ENCODE measurements at regions not wholly inside any gene's neighbourhood (a gene's known extent, or its start where the extent isn't known, plus 50 kb on each side); places are given as distances from the start of the nearest gene placed in this dataset.
"Not testable (repeated sequence)": the region's sequence is repeated elsewhere in the genome, so short reads cannot be mapped to it uniquely, and the experiment has no call there.

DNA sequence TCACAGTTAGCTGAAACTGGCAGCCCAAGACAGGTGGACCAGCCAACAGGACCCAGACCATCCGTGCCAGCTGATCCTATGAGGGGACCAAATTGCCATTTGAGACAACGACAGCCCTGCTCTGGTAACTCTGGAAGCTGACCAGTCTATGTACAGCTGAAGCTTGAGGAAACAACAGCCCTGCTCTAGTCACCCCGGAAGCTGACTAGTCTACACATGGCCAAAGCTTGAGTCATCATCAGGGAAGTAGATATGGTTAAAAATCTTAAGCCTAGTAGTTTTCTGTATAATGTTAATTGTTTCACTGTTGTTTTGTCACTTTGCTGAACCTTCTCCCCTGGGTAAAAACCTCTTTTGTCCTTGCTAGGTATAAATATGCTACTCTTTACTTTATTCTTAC is 905.4 kb upstream of the NDST4 start:
- peak; percentile 67 for DNase-seq (ENCODE audit: low read depth)

DNA sequence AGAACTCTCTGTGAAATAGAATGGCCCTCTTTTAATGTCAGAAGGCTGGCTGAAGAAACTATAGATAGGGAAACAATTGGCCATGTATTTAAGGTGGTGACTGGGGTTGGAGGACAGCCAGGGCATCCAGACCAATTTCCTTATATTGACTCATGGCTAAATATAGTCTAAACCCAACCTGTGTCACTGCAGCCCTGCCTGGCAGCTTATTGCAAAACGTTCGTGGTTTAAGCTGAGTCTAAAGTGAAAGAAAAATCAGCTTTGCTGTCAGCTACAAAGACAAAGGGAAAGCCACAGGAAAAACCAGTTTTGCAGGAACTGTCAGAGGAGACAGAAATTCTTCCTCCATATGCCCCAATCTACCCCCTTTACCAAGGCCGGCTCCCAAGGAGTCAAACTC is 902.8 kb upstream of the NDST4 start:
- peak; percentile 70 for DNase-seq (ENCODE audit: low read depth)

DNA sequence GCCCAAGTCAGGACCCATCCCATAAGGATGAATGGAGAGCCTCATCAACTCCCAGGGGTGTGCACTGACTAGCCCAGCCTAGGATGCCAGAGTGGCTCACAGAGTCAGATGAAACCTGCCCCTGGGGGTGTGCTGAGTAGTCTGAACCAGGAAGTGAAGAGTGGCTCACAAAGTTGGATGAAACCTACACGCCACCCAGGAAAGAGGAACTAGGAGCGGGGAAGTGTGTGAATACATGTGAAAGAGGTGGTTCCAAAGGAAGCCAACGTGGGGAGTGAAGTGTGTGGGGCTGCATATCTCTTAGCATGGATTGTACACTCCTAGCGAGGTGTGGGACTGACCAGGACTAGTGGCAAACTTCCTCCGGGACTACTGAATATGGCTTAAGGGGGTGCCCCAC is 902.1 kb upstream of the NDST4 start:
- no peak for DNase-seq (ENCODE audit: low read depth)

DNA sequence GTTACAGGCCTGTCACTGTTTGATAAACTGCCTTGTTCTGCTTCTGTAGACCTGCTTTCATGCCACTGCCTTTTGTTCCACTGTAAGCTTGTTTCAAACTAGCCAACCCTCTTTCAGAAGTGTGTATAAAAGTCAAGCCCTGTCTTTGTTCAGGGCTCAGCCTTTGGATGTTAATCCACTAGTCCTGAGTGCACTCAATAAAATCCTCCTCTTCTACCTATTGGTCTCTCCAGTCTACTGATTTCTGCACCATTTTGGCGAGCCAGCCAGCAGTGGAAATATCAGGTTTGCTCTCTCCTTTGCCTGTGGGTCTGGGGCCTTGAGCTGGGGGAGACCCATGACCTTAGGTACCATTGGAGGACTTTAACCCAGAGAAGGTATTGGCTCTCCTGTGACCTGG is 901.6 kb upstream of the NDST4 start:
- no peak for DNase-seq (ENCODE audit: low read depth)

DNA sequence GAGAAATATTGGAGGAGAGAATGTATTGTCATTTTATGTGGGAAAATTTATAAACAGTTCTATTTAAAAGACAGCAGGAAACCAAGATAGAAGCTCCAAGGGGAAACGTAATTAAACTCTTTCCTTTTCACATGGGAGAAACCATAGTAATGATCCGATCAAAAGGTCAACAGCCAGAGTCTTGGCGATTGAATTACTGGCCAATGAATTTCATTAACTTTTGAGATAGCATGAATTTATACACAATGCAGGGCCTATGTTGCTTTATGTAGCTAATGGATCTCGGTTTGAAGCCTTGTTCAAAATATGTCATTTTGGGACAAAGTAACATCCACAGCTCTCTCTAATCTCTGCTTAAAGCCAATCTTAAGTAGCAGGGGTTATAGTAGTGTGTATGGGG is 897.5 kb upstream of the NDST4 start:
- DNase-seq (ENCODE audit: low read depth), result no peak

DNA sequence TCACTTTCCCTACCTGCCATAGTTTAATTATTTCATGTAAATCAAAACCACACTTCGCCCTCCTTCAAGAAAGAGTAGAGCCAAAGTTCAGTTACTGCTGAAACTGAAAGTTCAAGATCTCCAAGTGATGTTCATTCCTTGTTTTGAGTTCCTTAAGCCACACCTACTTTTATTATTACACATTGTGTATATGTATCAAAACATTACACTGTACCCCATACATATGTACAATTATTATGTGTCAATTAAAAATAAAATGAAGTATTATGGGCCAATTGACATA is 892.3 kb upstream of the NDST4 start:
- DNase-seq (ENCODE audit: low read depth), result peak; percentile 7

DNA sequence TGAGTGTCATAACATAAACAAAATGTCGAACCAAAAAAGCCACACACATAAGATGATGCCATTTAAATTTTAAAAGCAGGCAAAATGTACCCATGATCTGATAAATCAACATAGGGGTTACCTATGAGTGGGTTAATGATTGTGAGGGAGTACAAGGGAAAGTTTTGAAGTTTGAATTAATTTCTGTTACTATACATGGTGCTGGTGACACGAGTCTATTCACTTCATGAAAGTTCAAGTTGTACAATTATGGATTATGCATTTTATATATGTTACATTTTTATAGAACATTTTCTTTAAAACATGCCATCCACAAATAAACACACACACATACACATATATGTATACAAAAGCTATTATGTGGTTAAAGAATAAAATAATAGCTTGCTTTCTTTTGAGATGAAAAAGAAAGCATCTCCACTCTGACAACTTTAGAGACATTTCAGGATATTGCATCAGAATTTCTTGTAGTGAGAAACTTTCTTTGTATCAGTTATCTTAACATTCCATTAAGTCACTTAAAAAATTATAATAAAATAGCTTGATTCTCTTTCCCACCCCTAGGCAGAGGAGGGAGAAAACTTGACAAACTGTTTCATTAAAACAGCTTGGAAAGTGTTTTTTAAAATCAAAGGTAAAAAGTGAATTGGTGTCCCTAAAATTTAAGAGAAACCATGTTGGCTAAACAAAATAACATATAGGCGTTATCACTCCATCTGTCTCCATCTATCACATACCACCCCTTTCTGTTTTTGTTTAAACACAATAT is 891.8 kb upstream of the NDST4 start:
- peak; percentile 23 for DNase-seq (ENCODE audit: low read depth)

DNA sequence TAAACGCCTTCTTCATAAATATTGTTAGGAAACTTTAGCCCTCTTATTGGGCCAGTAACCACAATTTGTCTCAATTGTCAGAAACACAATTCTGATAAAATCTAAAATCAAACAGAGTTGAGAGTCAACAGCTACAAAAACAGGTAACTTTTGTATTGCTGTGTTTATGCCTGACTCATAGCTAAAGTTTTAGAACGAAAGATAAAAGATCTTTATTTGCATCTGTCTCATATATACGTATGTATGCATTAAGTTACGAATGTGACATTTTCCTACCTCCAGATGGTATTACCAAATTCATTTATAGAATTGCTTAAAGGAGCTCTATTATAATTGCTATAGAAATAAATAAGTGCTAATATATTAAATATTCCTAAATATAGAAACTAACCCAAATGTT is 887.9 kb upstream of the NDST4 start:
- no peak for DNase-seq (ENCODE audit: low read depth)

DNA sequence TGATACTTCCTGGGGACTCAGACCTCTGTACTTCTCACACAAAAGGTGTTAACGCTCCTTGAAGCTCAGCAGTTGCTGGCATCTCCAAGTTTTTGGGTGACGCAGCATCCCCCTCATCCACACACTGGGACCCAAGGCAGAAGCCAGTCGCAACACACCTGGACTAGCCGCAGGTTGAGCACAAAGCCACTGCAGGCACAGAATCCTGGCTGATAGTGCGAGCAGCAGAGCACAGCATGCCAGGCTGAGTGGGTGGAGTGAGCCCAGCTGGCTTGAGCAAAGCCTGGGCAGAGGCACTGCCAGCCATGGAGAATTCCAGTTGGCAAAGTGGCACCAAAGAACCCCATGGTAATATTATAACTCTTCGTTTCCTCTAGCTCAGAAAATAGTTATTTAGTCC is 873.2 kb upstream of the NDST4 start:
- DNase-seq (ENCODE audit: low read depth), result no peak

DNA sequence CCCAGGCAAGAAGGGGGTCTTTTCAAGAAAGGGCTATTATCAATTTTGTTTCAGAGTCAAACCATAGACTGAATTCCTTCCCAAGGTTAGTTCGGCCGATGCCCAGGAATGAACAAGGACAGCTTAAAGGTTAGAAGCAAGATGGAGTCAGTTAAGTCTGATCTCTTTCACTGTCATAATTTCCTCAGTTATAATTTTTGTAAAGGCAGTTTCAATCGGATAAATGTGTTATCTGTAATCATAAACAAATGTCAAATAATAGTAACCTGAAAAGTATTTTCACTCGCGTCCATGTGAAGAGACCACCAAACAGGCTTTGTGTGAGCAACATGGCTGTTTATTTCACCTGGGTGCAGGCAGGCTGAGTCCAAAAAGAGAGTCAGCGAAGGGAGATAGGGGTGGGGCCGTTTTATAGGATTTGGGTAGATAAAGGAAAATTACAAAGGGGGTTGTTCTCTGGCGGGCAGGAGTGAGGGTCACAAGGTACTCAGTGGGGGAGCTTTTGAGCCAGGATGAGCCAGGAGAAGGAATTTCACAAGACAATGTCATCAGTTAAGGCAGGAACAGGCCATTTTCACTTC is 862.1 kb upstream of the NDST4 start:
- DNase-seq (ENCODE audit: low read depth), result not testable (repeated sequence)

DNA sequence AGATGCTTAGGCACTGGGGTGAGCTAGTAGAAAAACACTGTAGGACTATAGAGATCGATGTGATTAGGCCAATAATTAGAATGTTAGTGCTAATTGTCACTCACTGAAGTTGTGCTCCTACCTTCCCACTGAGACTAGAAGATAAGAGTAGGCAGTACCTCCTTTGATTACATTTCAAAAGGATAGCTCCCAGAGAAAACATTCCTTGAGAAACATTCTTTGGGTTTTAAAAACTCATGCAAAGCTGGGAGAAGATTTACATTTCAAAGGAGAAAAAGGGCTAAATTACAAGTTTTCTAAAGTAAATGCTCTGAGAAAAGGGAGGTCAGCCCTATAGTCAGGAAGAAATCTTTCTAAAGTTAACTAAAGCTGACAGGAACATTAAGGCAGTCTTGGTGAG is 860.3 kb upstream of the NDST4 start:
- no peak for DNase-seq (ENCODE audit: low read depth)

DNA sequence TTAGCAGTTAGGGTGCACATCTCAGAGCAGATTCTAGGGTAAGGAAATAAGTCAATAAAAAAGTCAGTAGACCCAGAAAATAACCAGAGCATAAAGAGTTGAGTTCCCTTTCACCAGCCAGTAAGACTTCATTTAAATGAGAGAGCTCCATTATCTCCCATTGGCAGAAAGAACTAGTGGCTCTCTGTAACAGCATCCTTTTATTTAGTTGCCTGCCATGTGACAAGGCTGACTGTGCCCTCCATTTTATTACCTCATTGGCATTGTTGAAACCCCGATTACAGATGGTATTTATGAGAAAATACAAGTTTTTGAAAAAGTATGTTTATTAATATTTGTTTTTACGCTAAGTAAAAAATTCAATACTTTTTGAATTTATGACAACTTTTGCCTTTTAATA is 859.5 kb upstream of the NDST4 start:
- no peak for DNase-seq (ENCODE audit: low read depth)

DNA sequence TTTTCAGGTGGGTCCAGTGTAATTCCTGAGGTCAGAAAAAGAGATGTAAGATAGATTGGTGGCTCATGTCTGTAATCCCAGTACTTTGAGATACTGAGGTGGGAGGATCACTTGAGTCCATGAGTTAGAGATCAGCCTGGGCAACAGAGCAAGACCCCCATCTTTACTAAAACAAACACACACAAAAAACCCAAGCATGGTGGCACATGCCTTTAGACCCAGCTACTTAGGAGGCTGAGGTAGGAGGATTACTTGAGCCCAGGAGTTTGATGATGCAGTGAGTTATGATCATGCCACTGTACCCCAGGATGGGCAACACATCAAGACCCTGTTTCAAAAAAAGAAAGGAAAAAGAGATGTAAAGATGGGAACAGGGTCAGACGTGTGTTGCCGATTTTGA is 857.4 kb upstream of the NDST4 start:
- no peak for DNase-seq (ENCODE audit: low read depth)

DNA sequence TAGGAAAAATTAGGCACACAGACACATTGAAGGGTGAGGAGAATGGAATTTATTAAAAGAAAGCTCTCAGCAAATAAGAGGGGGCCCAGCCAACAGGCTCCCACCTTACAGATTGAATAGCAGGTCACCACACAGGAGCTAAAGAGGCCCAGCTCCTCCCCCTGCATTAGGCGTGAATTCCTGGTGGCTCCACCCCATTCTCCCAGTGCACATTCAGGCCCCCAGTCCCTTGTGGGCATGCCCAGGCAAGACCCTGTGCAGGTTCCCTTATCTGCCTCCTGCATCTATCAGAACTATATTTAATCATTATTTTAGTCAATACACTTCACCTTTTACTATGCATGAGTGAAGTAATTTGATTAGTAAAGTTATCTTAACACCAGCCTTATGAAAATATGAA is 856.3 kb upstream of the NDST4 start:
- DNase-seq (ENCODE audit: low read depth), result no peak

DNA sequence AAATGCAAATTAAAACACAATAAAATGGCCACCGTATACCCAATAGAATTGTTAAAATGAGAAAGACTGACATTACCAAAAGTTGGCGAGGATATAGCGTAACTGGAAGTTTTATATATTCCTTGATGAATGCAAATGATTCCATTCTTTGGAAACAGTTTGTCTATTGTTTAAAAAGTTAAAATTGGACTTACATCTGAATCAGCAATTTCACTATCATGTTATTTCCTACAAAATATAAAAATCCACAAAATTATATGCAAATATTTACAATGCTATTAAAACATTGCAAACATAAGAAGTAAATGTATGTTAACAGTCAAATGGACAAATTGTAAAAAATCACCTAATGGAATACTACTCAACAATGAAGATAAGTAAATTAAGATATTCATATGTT is 852.2 kb upstream of the NDST4 start:
- no peak for DNase-seq (ENCODE audit: low read depth)

DNA sequence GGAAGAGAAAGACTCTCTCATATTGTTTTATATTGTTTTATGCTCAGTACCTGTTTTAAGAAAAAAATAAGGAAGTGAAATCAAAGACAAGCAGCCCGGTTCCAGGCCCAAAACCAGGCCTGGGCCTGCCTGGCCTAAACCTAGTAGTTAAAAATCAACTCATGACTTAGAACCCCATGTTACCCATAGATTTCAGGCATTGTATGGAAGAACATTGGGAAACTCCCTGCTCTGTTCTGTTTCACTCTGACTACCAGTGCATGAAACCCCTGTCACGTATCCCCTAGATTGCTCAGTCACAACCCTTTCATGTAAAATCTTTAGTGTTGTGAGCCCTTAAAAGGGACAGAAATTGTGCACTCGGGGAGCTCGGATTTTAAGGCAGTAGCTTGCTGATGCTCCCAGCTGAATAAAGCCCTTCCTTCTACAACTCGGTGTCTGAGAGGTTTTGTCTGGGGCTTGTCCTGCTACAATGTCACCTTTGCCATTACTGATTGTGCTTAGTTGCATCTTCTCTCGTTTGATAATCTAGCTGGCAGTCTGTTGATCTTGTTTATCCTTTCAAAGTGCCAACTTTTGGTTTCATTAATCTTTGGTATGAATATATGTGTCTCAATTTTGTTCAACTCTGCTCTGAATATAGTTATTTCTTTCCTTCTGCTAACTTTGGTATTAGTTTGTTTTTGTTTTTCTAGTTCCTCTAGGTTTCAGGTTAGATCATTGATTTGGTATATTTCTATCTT is 842.8 kb upstream of the NDST4 start:
- DNase-seq (ENCODE audit: low read depth), result not testable (repeated sequence)

DNA sequence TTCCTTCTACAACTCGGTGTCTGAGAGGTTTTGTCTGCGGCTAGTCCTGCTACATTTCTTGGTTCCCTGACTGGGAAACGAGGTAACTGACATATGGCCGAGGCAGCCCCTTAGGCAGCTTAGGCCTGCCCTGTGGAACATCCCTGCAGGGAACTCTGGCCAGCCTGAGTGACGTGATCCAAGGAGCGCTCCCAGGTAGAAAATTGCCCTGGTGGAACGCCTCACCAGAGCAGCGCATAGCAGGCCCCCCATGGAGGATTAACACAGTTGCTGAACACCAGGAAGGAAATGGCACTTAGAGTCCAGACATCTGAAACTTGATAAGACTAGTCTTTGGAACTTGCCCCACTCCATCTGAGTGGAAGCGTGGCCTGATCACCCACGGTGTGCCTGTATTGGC is 837.4 kb upstream of the NDST4 start:
- no peak for DNase-seq (ENCODE audit: low read depth)

DNA sequence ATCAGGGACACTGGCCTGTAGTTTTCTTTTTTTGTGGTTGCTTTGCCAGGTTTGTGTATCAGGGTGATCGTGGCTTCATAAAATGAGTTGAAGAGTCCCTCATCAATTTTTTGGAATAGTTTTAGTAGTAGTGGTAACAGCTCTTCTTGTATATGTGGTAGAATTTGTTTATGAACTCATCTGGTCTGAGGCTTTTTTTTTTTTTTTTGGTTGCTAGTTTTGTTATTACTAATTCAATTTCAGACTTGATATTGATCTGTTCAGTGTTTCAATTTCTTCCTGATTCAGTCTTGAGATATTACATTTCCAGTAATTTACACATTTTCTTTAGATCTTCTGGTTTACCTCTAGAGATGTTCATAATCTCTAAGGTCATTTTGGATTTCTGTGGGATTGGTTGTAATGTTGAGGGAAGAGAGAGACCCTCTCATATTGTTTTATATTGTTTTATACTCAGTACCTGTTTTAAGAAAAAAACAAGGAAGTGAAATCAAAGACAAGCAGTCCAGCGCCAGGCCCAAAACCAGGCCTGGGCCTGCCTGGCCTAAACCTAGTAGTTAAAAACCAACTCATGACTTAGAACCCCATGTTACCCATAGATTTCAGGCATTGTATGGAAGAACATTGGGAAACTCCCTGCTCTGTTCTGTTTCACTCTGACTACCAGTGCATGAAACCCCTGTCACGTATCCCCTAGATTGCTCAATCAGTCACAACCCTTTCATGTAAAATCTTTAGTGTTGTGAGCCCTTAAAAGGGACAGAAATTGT is 836.7 kb upstream of the NDST4 start:
- not testable (repeated sequence) for DNase-seq (ENCODE audit: low read depth)

DNA sequence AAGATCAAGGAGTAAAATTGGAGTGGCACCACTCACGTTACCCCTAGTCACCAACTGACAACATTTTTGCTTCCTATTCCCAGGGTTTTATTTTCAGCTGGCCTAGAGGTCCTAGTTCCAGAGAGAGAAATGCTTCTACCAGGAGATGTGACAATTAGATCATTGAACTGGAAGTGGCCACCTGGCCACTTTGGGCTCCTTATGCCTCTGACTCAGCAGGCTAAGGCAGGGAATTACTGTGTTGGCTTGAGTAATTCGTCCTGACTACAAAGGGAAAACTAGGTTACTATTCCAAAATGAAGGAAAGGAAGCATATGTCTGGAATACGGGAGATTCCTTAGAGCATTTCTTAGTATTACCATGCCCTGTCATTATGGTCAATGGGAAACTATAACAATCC is 831.6 kb upstream of the NDST4 start:
- DNase-seq (ENCODE audit: low read depth), result no peak

DNA sequence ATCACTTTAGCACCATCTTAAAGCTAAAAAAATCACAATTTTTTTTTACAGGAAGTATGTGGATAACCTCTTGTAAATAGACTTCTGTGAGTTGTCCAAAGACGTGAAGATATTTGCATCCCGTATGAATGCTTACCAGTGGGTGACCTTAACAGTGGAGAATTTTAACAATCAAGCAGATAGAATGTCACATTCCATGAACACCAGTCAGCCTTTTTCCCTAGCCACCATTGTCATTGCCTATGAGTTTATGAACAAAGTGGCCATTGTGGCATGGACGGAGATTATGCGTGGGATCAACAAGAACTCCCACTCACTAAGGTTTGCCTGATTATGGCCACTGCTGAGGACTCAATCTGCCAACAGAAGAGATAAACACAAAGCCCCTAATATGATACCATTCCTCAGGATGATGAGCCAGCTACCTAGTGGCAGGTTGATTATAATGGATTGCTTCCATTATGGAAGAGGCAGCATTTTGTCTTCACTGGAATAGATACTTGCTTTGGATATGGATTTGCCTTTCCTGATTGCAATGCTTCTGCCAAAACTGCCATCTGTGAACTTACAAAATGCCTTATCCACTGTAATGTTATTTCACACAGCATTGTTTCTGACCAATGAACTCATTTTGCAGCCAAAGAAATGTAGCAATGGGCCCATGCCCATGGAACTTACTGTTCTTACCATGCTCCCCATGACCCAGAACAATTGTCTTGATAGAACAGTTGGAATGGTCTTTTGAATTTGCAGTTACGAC is 830.9 kb upstream of the NDST4 start:
- peak; percentile 51 for DNase-seq (ENCODE audit: low read depth)

DNA sequence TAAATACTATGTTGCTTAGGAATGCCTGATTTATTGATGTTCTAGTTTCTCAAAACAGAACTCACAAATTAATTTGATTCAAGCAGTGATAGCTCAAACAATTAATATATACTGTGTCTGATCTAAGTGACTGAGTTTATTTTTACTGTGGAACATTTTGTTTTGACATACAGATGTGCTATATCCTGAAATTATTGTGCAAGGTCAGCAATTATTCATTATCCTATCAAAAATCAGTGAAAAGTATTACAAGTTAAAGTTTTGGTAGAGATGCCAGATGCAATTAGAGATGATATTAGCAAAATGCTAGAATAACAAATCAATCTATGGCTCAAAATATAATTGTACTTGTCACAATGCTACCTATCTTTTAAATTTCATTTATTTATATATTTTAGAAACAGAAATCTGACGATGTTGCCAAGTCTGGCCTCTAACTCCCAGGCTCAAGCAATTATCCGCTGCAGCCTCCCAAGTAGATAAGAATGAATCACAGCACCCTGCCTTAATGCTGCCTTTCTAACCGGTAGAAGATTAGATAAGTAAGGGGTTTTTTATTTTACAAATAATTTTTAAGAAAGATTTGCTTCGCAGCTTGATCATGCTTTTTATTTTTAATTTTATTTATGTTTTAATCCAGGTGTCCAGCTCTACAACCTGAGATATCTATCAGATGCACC is 825.5 kb upstream of the NDST4 start:
- no peak for DNase-seq (ENCODE audit: low read depth)

DNA sequence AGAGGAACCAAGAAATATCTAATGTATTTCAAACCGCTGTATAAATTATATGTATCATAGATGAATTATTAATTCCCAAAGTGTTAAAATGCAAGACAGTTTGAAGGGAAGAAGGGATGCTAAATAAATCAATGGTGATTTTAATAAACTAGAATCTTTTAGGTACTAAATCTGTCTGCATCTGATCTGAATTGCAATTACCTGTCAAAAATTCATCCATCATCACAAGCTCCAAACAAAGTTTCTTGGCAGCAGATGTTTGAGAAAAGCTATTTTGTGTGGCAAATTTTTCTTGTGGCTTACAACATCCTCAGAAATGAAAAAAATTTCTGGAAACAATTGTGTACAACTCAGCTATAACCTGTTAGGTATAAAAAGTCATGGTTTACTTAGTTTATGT is 816.0 kb upstream of the NDST4 start:
- DNase-seq (ENCODE audit: low read depth), result no peak
